Heart right ventricle (tissue), 16 donors: ENCODE measurements at regions not wholly inside any gene's neighbourhood (a gene's known extent, or its start where the extent isn't known, plus 50 kb on each side); places are given as distances from the start of the nearest gene placed in this dataset.

Experiments
- ATAC-seq, 8 donors: fragments of 200-7000 bp; cut with Tn5 transposase; one replicate each; pipeline ENCODE4 v1.9.1; 2020; ENCODE audit warnings: mild to moderate bottlenecking in 8 of 8, moderate library complexity in 8 of 8, moderate number of reproducible peaks in 1 of 8
- DNase-seq, 2 donors: peaks; one replicate each; pipeline ENCODE4 v3.0.0-alpha.2; 2020
- H3K27ac ChIP-seq, 10 donors: fragments of 200-600 bp; sonication (generic) in 2 of 10; one replicate each; pipeline versions ENCODE4 v1.5.0 to v1.8.0; 2020 to 2022; ENCODE audit warnings: mild to moderate bottlenecking in 3 of 10
- H3K27me3 ChIP-seq, 7 donors: fragments of 200-600 bp; one replicate each; pipeline ENCODE4 v1.8.0; 2021 to 2022; ENCODE audit warnings: mild to moderate bottlenecking in 2 of 7
- H3K36me3 ChIP-seq, 9 donors: fragments of 200-600 bp; sonication (generic) in 1 of 9; one replicate each; pipeline versions ENCODE4 v1.5.0 to v1.8.0; 2020 to 2022; ENCODE audit warnings: mild to moderate bottlenecking in 2 of 9
- H3K4me1 ChIP-seq, 9 donors: fragments of 200-600 bp; sonication (generic) in 1 of 9; one replicate each; pipeline versions ENCODE4 v1.5.0 to v1.8.0; 2020 to 2022; ENCODE audit warnings: mild to moderate bottlenecking in 4 of 9
- H3K4me3 ChIP-seq, 10 donors: fragments of 200-600 bp; sonication (generic) in 2 of 10; one replicate each; pipeline versions ENCODE4 v1.5.0 to v1.8.0; 2020 to 2022; ENCODE audit warnings: mild to moderate bottlenecking in 7 of 10, moderate library complexity in 2 of 10
- H3K9me3 ChIP-seq, 11 donors: fragments of 200-600 bp in 10 of 11; sonication (generic) in 2 of 11; one replicate each; pipeline versions ENCODE4 v1.5.0 to v1.8.0; 2013 to 2022; ENCODE audit warnings: mild to moderate bottlenecking in 2 of 11, control low read depth in 1 of 11, moderate library complexity in 1 of 11
- CTCF ChIP-seq, 9 donors: fragments of 200-600 bp; sonication (generic) in 2 of 9; IDR thresholded peaks; one replicate each; pipeline versions ENCODE4 v1.5.0 to v1.8.0; 2021 to 2022; ENCODE audit warnings: antibody characterized with exemption in 9 of 9, mild to moderate bottlenecking in 5 of 9, moderate library complexity in 1 of 9
- WGBS, 2 donors: extraction: QIAGEN DNeasy Blood & Tissue Kit; methylation state at CpG; one replicate each; pipeline ENCODE4 v1.1.7; 2013; ENCODE audit warnings: inconsistent platforms in 1 of 2; 5-methylcytosine and 5-hydroxymethylcytosine counted together
- intact Hi-C, 10 donors: fragments of 100-400 bp; cut with DNase I; formaldehyde crosslinking; loops; one replicate each; pipeline versions ENCODE4 v1.11.1 to v1.14.2; 2022
- donor health status: Arrhythmogenic right ventricular cardiomyopathy.
- donor health status: ischemic (EF 13 %, LVEDD 7.1; RV severe dilation, severe dysfunction).
- donor health status: healthy with polysubstance abuse.
- donor health status: DM: no; HTN: yes; CAD: no.
- donor health status: DM: no; HTN: no; CAD: no.
- donor health status: ischemic (EF 25% LVEDD 6.9; RV normal size, moderate dysfunction).
- donor health status: ischemic (EF 25% LVEDD 5.7; RV mildly dilated, moderate dysfunction).
- donor health status: healthy.
- donor health status: DM: yes; HTN: yes; CAD: no.
- donor health status: Ischemic cardiomyopathy.
- donor health status: ischemic (EF 35%, LVEDD 5.7; RV mildly dilated, moderate dysfunction).
- donor health status: nonischemic (EF 11% LVEDD 7.7; RV severe dilation, severe dysfunction).
- donor health status: DM: yes; HTN: yes; CAD: no.
- donor health status: PGD.
- donor health status: ischemic (EF 29% LVEDD 5.4; RV normal size, mild dysfunction).
- donor health status: nonischemic (EF 23%, LVEDD 6.1; RV moderate dilation, normal function).

GRCh38 chr2:123906361-123906760 lies 118.7 kb upstream of the CNTNAP5 start:
- Histone ChIP-seq H3K9me3 (peaks cover 0 to 15% (median 2%) of the 10 kb centered on the region in 11 donors), H3K4me1 (no peaks in the 10 kb centered on the region), H3K27me3 (no peaks in the 10 kb centered on the region), H3K27ac (no peak overlapping the region), H3K4me3 (no peak overlapping the region), H3K36me3 (no peaks in the 10 kb centered on the region)
- intact Hi-C loops = no loop called here
- WGBS, 2 donors = 26 to 31% methylated on average over 2 of the region's 2 CpGs
- TF ChIP-seq CTCF (IDR thresholded peaks at IDR 0.05) = no peak
- ATAC-seq = no peak
- DNase-seq = no peak

- intact Hi-C loops = no loop called here
- H3K27me3 ChIP-seq = no peaks in the 10 kb centered on the region
- no peak for TF ChIP-seq CTCF (IDR thresholded peaks at IDR 0.05)
- H3K36me3 ChIP-seq = no peaks in the 10 kb centered on the region
- no peak overlapping the region for H3K4me3 ChIP-seq
- H3K4me1 ChIP-seq = no peaks in the 10 kb centered on the region
- no peak for ATAC-seq
- no peak for DNase-seq
- 72 to 92% methylated on average over 2 of the region's 2 CpGs for WGBS, 2 donors
- H3K9me3 ChIP-seq = peaks cover 0 to 4% (median 0%) of the 10 kb centered on the region in 11 donors
- H3K27ac ChIP-seq = no peak overlapping the region
These were observed 116.6 kb upstream of the CNTNAP5 start for GRCh38 chr2:123908522-123908921.

- intact Hi-C loops = no loop called here
- ATAC-seq = no peak
These were observed 112.9 kb upstream of the CNTNAP5 start for GRCh38 chr2:123912171-123912570.

GRCh38 chr2:123913143-123913735 lies 111.8 kb upstream of the CNTNAP5 start:
- WGBS, 2 donors = 63 to 66% methylated on average over 8 of the region's 8 CpGs
- H3K9me3 ChIP-seq = no peaks in the 10 kb centered on the region

More at GRCh38 chr2:123912171-123912570, 112.9 kb upstream of the CNTNAP5 start:
- H3K27ac ChIP-seq = no peak overlapping the region
- TF ChIP-seq CTCF (IDR thresholded peaks at IDR 0.05) = no peak
- 85 to 86% methylated on average over 4 of the region's 4 CpGs for WGBS, 2 donors
- no peaks in the 10 kb centered on the region for H3K4me1 ChIP-seq
- no peak for DNase-seq
- H3K27me3 ChIP-seq = no peaks in the 10 kb centered on the region
- no peaks in the 10 kb centered on the region for H3K36me3 ChIP-seq
- no peak overlapping the region for H3K4me3 ChIP-seq
- no peaks in the 10 kb centered on the region for H3K9me3 ChIP-seq

More at GRCh38 chr2:123913143-123913735, 111.8 kb upstream of the CNTNAP5 start:
- no peaks in the 10 kb centered on the region for H3K27me3 ChIP-seq
- ATAC-seq (no peak), DNase-seq (no peak)
- no peak for TF ChIP-seq CTCF (IDR thresholded peaks at IDR 0.05)
- H3K27ac ChIP-seq = no peak overlapping the region
- intact Hi-C loops = no loop called here
- no peaks in the 10 kb centered on the region for H3K36me3 ChIP-seq
- no peaks in the 10 kb centered on the region for H3K4me1 ChIP-seq
- no peak overlapping the region for H3K4me3 ChIP-seq
